ENCODE measurements at regions not wholly inside any gene's neighbourhood (a gene's known extent, or its start where the extent isn't known, plus 50 kb on each side); places are given as distances from the start of the nearest gene placed in this dataset.

DNA sequence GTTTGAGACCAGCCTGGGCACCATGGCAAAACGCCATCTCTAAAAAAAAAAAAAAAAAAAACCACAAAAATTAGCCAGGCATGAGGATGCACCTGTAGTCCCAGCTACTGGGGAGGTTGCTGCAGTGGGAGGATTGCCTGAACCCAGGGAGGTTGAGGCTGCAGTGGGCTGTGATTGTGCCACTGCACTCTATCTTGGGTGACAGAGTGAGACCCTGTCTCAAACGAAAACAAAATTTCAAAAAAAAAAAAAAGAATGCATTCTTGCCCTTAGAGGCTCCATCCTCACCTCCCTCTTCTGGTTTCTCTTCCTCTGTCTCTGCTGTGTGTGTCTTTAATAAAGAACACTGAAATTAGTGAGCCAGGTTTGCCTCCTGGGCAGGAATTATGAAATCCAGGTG, 107.8 kb downstream of the VCPKMT start:
- TF ChIP-seq TAF1 (IDR thresholded peaks at IDR 0.05; ENCODE audit: borderline replicate concordance, insufficient read depth, low read length) = no peak
- TF ChIP-seq, protein P1, sequence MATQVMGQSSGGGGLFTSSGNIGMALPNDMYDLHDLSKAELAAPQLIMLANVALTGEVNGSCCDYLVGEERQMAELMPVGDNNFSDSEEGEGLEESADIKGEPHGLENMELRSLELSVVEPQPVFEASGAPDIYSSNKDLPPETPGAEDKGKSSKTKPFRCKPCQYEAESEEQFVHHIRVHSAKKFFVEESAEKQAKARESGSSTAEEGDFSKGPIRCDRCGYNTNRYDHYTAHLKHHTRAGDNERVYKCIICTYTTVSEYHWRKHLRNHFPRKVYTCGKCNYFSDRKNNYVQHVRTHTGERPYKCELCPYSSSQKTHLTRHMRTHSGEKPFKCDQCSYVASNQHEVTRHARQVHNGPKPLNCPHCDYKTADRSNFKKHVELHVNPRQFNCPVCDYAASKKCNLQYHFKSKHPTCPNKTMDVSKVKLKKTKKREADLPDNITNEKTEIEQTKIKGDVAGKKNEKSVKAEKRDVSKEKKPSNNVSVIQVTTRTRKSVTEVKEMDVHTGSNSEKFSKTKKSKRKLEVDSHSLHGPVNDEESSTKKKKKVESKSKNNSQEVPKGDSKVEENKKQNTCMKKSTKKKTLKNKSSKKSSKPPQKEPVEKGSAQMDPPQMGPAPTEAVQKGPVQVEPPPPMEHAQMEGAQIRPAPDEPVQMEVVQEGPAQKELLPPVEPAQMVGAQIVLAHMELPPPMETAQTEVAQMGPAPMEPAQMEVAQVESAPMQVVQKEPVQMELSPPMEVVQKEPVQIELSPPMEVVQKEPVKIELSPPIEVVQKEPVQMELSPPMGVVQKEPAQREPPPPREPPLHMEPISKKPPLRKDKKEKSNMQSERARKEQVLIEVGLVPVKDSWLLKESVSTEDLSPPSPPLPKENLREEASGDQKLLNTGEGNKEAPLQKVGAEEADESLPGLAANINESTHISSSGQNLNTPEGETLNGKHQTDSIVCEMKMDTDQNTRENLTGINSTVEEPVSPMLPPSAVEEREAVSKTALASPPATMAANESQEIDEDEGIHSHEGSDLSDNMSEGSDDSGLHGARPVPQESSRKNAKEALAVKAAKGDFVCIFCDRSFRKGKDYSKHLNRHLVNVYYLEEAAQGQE (IDR thresholded peaks at IDR 0.05; ENCODE audit: insufficient read depth in 1 of 2, low read depth in 2 of 2, low read length in 2 of 2) = no peak
- no peak for TF ChIP-seq POLR2AphosphoS5 (IDR thresholded peaks at IDR 0.05; ENCODE audit: low read depth, low read length)

All from PFSK-1 (cell line).